Breast epithelium (tissue), 3 donors: ENCODE measurements at regions not wholly inside any gene's neighbourhood (a gene's known extent, or its start where the extent isn't known, plus 50 kb on each side); places are given as distances from the start of the nearest gene placed in this dataset.

Experiments
- CTCF ChIP-seq, 3 donors: fragments of 450-650 bp; IDR thresholded peaks; one replicate each; pipeline ENCODE4 v1.5.1; 2016 to 2017; ENCODE audit warnings: antibody characterized with exemption in 3 of 3, mild to moderate bottlenecking in 3 of 3, moderate library complexity in 3 of 3
- POLR2A ChIP-seq: fragments of 450-650 bp; IDR thresholded peaks from one replicate; pipeline ENCODE4 v1.6.1; 2016; ENCODE audit warnings: antibody characterized with exemption, mild to moderate bottlenecking, moderate library complexity
- POLR2AphosphoS5 ChIP-seq, 3 donors: sonication (generic); formaldehyde crosslinking; IDR thresholded peaks; one replicate each; pipeline ENCODE4 v1.6.1; 2017; ENCODE audit warnings: antibody characterized with exemption in 3 of 3

DNA sequence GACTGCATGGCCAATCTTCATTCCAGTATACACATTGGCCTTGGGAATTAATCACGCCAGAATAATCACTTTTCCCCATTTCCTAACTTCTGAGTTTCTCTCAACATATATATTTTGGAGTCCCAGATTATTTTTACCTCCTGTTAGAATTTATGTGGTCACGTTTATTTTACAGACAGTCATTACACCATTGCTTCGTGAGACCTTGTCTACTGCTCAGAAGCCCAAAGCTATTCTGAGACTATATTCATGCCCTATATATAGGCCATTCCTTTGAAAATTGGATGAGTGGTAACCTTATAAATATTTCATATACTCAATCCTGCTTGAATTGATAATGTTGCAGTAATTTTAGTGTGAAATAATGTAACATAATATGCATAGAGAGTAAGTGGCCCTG, 610.0 kb upstream of the CDH2 start:
- TF ChIP-seq CTCF (IDR thresholded peaks at IDR 0.05) (no peak), POLR2A (no peak), POLR2AphosphoS5 (IDR thresholded peaks at IDR 0.05) (no peak)
